Mesendoderm (in vitro differentiated cells): ENCODE measurements at regions not wholly inside any gene's neighbourhood (a gene's known extent, or its start where the extent isn't known, plus 50 kb on each side); places are given as distances from the start of the nearest gene placed in this dataset.
"Not testable (repeated sequence)": the region's sequence is repeated elsewhere in the genome, so short reads cannot be mapped to it uniquely, and the experiment has no call there.

ENCODE experiments used
- DNase-seq: peaks from one replicate; pipeline ENCODE4 v3.0.0; 2013
- H2AK5ac ChIP-seq: 2 replicates; pipeline ENCODE4 v1.6.1; 2013; ENCODE audit warnings: low read length, inconsistent platforms
- H2BK120ac ChIP-seq: 2 replicates; pipeline ENCODE4 v1.6.1; 2013; ENCODE audit warnings: low read depth, mild to moderate bottlenecking, low read length, moderate library complexity, mixed read lengths
- H2BK15ac ChIP-seq: replicated peaks from 2 replicates; pipeline ENCODE4 v1.6.1; 2013; ENCODE audit warnings: low read depth, mild to moderate bottlenecking, moderate library complexity
- H2BK5ac ChIP-seq: 2 replicates; pipeline ENCODE4 v1.6.1; 2013; ENCODE audit warnings: low read length, inconsistent platforms
- H3K18ac ChIP-seq: 2 replicates; pipeline ENCODE4 v1.6.1; 2013; ENCODE audit warnings: mild to moderate bottlenecking, low read length, mixed read lengths
- H3K23ac ChIP-seq: one replicate; pipeline ENCODE4 v1.6.1; 2013; ENCODE audit warnings: low read length
- H3K27ac ChIP-seq: 2 replicates; pipeline ENCODE4 v1.5.1; 2013; ENCODE audit warnings: low read depth, mild to moderate bottlenecking, inconsistent platforms, low read length, moderate library complexity
- H3K27me3 ChIP-seq: 2 replicates; pipeline ENCODE4 v1.6.1; 2013; ENCODE audit warnings: low read length, control low read depth, mild to moderate bottlenecking, inconsistent platforms; ENCODE audit not compliant: insufficient read depth, poor library complexity
- H3K36me3 ChIP-seq: 2 replicates; pipeline ENCODE4 v1.6.1; 2013; ENCODE audit warnings: low read length, inconsistent platforms; ENCODE audit not compliant: control insufficient read depth, insufficient read depth
- H3K4ac ChIP-seq: one replicate; pipeline ENCODE4 v1.6.1; 2013; ENCODE audit warnings: low read depth, mild to moderate bottlenecking, low read length, moderate library complexity
- H3K4me1 ChIP-seq: 2 replicates; pipeline ENCODE4 v1.6.1; 2013; ENCODE audit warnings: low read depth, low read length, inconsistent platforms; ENCODE audit not compliant: control insufficient read depth
- H3K4me2 ChIP-seq: 2 replicates; pipeline ENCODE4 v1.6.1; 2013; ENCODE audit warnings: low read length
- H3K4me3 ChIP-seq: 2 replicates; pipeline ENCODE4 v1.5.1; 2013; ENCODE audit warnings: mild to moderate bottlenecking, low read length
- H3K56ac ChIP-seq: one replicate; pipeline ENCODE4 v1.6.1; 2013; ENCODE audit warnings: low read length
- H3K79me1 ChIP-seq: 2 replicates; pipeline ENCODE4 v1.6.1; 2013; ENCODE audit warnings: low read length, inconsistent platforms
- H3K79me2 ChIP-seq: 2 replicates; pipeline ENCODE4 v1.6.1; 2013; ENCODE audit warnings: mild to moderate bottlenecking, low read length; ENCODE audit not compliant: control insufficient read depth, insufficient read depth
- H3K9ac ChIP-seq: 2 replicates; pipeline ENCODE4 v1.6.1; 2013; ENCODE audit warnings: low read length, inconsistent platforms
- H4K5ac ChIP-seq: one replicate; pipeline ENCODE4 v1.6.1; 2013; ENCODE audit warnings: low read length
- H4K8ac ChIP-seq: one replicate; pipeline ENCODE4 v1.6.1; 2013; ENCODE audit warnings: low read depth, mild to moderate bottlenecking, control low read depth, low read length, moderate library complexity
- WGBS: extraction: QIAGEN DNeasy Blood & Tissue Kit; methylation state at CpG from one replicate; pipeline ENCODE4 v1.1.7; 2013; ENCODE audit warnings: low lambda C conversion rate, missing lambda C conversion rate; ENCODE audit not compliant: insufficient coverage; ENCODE audit errors: extremely low coverage; 5-methylcytosine and 5-hydroxymethylcytosine counted together

DNA sequence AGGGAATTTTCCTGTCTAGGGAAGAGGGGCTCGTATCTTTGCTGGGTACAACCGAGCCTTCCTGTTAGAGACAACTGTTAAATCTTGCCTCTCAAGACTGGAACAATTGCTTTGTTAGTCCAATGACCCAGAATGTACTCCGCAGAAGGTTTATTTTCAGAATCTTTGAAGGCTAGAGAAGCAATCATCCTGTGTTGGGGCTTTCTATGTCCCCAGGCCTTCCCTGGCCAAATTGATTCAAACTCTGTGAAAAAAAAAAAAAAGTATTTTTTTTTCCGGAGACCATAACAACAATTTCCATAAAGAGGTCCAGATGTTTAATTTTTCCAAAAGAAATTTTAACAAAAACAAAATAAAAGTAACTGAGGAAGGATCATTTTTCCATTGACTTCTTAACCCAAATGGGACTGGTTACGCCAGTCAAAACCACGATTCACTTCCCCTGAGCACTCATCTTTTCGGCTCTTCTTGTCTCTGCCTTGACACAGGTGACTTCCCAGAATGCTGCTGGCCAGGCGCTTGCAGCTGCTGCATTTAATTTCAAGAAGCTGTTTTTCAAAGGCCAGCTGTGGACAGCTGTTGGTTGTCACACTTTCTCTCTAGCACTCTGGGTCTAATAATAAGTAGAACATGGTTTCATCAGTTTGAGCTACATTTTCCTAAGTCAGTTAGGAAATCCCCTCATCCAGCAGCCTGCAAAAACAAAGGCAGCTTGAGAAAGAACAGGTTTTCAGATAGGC, 81.6 kb upstream of the MANSC4 start:
- Histone ChIP-seq H3K36me3 (no peaks in the 10 kb centered on the region), H4K8ac (no peak overlapping the region), H3K27me3 (no peaks in the 10 kb centered on the region), H3K18ac (no peak overlapping the region), H2BK120ac (no peak overlapping the region), H3K9ac (no peak overlapping the region), H4K5ac (no peak overlapping the region), H3K23ac (no peak overlapping the region), H2BK5ac (no peak overlapping the region), H3K79me2 (no peaks in the 10 kb centered on the region), H3K27ac (no peak overlapping the region), H3K4me2 (no peak overlapping the region), H3K4me1 (no peaks in the 10 kb centered on the region), H3K4me3 (no peak overlapping the region), H3K56ac (no peak overlapping the region), H3K79me1 (no peaks in the 10 kb centered on the region), H2BK15ac (no peak overlapping the region), H3K4ac (no peak overlapping the region), H2AK5ac (no peak overlapping the region)
- no peak for DNase-seq
- no CpG with 5 or more reads among the region's 8 CpGs for WGBS

DNA sequence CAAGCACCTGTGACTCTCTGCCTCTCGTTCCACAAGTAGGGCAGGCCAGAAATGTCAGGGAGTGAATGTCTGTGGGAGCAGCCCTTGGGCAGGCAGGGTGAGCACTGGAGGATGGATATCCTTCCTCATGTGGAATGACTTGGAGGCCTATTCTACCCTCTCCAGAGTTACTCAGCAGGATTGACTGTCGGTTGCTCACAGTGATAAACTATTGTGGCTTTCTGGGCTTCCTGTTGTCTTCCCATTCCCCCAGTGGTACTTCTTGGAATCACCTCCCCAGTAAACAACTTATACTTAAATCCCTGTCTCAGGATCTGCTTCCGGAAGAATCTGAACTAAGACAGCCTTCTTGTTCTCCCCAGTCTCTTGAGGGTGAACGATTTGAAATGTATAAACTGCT, 79.6 kb upstream of the MANSC4 start:
- Histone ChIP-seq H3K23ac (no peak overlapping the region), H3K18ac (no peak overlapping the region), H3K56ac (no peak overlapping the region), H2BK15ac (no peak overlapping the region), H3K4me1 (no peaks in the 10 kb centered on the region), H4K8ac (no peak overlapping the region), H3K4me3 (no peak overlapping the region), H3K27me3 (no peaks in the 10 kb centered on the region), H3K79me1 (no peaks in the 10 kb centered on the region), H2AK5ac (no peak overlapping the region), H3K4ac (no peak overlapping the region), H3K27ac (no peak overlapping the region), H2BK5ac (no peak overlapping the region), H4K5ac (no peak overlapping the region), H3K36me3 (no peaks in the 10 kb centered on the region), H3K79me2 (no peaks in the 10 kb centered on the region), H3K9ac (no peak overlapping the region), H2BK120ac (no peak overlapping the region), H3K4me2 (no peak overlapping the region)
- DNase-seq = peak; percentile 37
- WGBS = no CpG with 5 or more reads among the region's 4 CpGs

DNA sequence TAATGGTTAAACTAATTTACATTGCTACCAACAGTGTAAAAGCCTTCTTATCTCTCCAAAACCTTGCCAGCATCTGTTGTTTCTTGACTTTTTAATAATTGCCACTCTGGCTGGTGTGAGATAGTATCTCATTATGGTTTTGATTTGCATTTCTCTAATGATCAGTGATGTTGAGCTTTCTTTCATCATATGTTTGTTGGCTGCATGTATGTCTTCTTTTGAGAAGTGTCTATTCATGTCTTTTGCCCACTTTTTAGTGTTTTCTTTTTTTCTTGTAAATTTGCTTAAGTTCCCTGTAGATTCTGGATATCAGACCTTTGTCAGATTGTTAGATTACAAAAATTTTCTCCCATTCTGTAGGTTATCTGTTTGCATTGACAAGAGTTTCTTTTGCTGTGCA, 77.0 kb upstream of the MANSC4 start:
- H4K8ac ChIP-seq, H3K79me2 ChIP-seq, H3K9ac ChIP-seq, H3K4me2 ChIP-seq, H3K56ac ChIP-seq, H3K79me1 ChIP-seq, H2AK5ac ChIP-seq, H2BK120ac ChIP-seq, H3K4me3 ChIP-seq, H3K23ac ChIP-seq, H3K36me3 ChIP-seq, DNase-seq, H2BK5ac ChIP-seq, H2BK15ac ChIP-seq, H3K4ac ChIP-seq, H4K5ac ChIP-seq, H3K27me3 ChIP-seq, H3K18ac ChIP-seq, H3K27ac ChIP-seq, H3K4me1 ChIP-seq: not testable (repeated sequence)

DNA sequence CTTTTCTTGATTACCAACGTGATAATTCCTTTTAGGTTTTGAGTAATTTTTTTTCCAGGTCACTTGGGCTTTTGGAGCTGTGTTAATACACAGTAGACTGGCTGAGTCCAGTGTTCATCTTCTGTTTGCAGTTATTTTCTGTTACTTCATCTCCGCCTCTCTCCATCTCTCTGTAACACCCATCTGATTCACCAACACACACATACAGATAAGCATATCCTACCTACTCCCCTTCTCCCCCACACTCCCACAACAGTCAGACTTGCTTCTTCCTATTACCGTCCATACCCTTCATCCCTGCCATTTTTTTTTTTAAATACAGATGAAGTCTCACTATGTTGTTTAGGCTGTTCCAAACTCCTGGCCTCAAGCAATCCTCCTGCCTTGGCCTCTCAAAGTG, 72.7 kb upstream of the MANSC4 start:
- no peak overlapping the region for H2BK120ac ChIP-seq
- H4K5ac ChIP-seq = no peak overlapping the region
- no peaks in the 10 kb centered on the region for H3K27me3 ChIP-seq
- H3K79me2 ChIP-seq = no peaks in the 10 kb centered on the region
- DNase-seq = no peak
- no peak overlapping the region for H3K9ac ChIP-seq
- H3K4me3 ChIP-seq = no peak overlapping the region
- no peak overlapping the region for H3K4me2 ChIP-seq
- no peak overlapping the region for H2AK5ac ChIP-seq
- no peaks in the 10 kb centered on the region for H3K36me3 ChIP-seq
- no peak overlapping the region for H2BK15ac ChIP-seq
- no peaks in the 10 kb centered on the region for H3K79me1 ChIP-seq
- H3K18ac ChIP-seq = no peak overlapping the region
- 100% methylated on average over 1 of the region's 3 CpGs for WGBS
- H2BK5ac ChIP-seq = no peak overlapping the region
- H4K8ac ChIP-seq = no peak overlapping the region
- no peaks in the 10 kb centered on the region for H3K4me1 ChIP-seq
- H3K27ac ChIP-seq = no peak overlapping the region
- no peak overlapping the region for H3K4ac ChIP-seq
- no peak overlapping the region for H3K56ac ChIP-seq
- no peak overlapping the region for H3K23ac ChIP-seq
